PFSK-1 (cell line): ENCODE measurements at regions not wholly inside any gene's neighbourhood (a gene's known extent, or its start where the extent isn't known, plus 50 kb on each side); places are given as distances from the start of the nearest gene placed in this dataset.

Experiments used
- POLR2AphosphoS5 ChIP-seq: IDR thresholded peaks from 2 replicates; pipeline ENCODE4 v1.6.1; 2012; ENCODE audit warnings: low read depth, mild to moderate bottlenecking, control low read depth, low read length, moderate library complexity
- REST ChIP-seq, 2 experiments: IDR thresholded peaks; 2 replicates each; pipeline versions ENCODE4 v1.6.1 to v1.8.0; 2011 to 2012; ENCODE audit warnings: low read depth in 2 of 2, low read length in 2 of 2, control low read depth in 1 of 2, inconsistent platforms in 1 of 2, mild to moderate bottlenecking in 1 of 2, moderate library complexity in 1 of 2; ENCODE audit not compliant: insufficient read depth in 1 of 2
- SIN3A ChIP-seq: IDR thresholded peaks from 2 replicates; pipeline ENCODE4 v1.6.1; 2012; ENCODE audit warnings: mild to moderate bottlenecking, low read length, moderate library complexity, borderline replicate concordance; ENCODE audit not compliant: insufficient read depth
- TAF1 ChIP-seq: IDR thresholded peaks from 2 replicates; pipeline ENCODE4 v1.6.1; 2012; ENCODE audit warnings: low read length, control low read depth, borderline replicate concordance; ENCODE audit not compliant: insufficient read depth

GRCh38 chr12:127267128-127267527 lies 999.8 kb upstream of the TMEM132C start:
- no peak for TF ChIP-seq TAF1
- no peak for TF ChIP-seq POLR2AphosphoS5
- TF ChIP-seq REST (IDR thresholded peaks at IDR 0.05; ENCODE audit: insufficient read depth in 1 of 2, low read depth in 2 of 2, low read length in 2 of 2): no peak
- TF ChIP-seq SIN3A: no peak
